Calu3 (cell line): ENCODE measurements at regions not wholly inside any gene's neighbourhood (a gene's known extent, or its start where the extent isn't known, plus 50 kb on each side); places are given as distances from the start of the nearest gene placed in this dataset.

Experiments used
- BruUV-seq: library from RNA; stranded (reverse); fragments of 400-500 nt; replicated peaks from 2 replicates; lab custom pipeline; 2021; lab: Mats Ljungman, UMichigan
- CTCF ChIA-PET: fragments of 300-600 bp; sonication (Branson Sonifier 250); formaldehyde crosslinking; loops from one replicate; lab custom pipeline; 2022; ENCODE audit warnings: antibody characterized with exemption; lab: Charles Lee
- DNase-seq: peaks from one replicate; pipeline ENCODE4 v3.0.0; 2022
- H3K27ac Mint-ChIP-seq: one replicate; pipeline ENCODE4 v1.8.0; 2022; ENCODE audit warnings: mixed read lengths; ENCODE audit not compliant: unreplicated experiment
- H3K27me3 Mint-ChIP-seq: one replicate; pipeline ENCODE4 v1.8.0; 2022; ENCODE audit warnings: mixed read lengths; ENCODE audit not compliant: unreplicated experiment
- H3K36me3 Mint-ChIP-seq: one replicate; pipeline ENCODE4 v1.8.0; 2022; ENCODE audit warnings: mild to moderate bottlenecking, moderate library complexity, mixed read lengths; ENCODE audit not compliant: insufficient read depth, unreplicated experiment
- H3K4me1 Mint-ChIP-seq: one replicate; pipeline ENCODE4 v1.8.0; 2022; ENCODE audit warnings: mild to moderate bottlenecking, low read depth, mixed read lengths; ENCODE audit not compliant: unreplicated experiment
- H3K4me3 Mint-ChIP-seq: one replicate; pipeline ENCODE4 v1.8.0; 2022; ENCODE audit warnings: mild to moderate bottlenecking, low read depth, moderate library complexity, mixed read lengths; ENCODE audit not compliant: unreplicated experiment
- H3K9me3 Mint-ChIP-seq: one replicate; pipeline ENCODE4 v1.8.0; 2022; ENCODE audit warnings: low read depth, mixed read lengths; ENCODE audit not compliant: unreplicated experiment
- intact Hi-C: fragments of 100-400 bp; cut with micrococcal nuclease; formaldehyde crosslinking; loops from one replicate; pipeline ENCODE4 v1.10.0; 2022; ENCODE audit not compliant: unreplicated experiment
- TF ChIP-seq, protein P1 (sequence below): fragments of 200-600 bp; IDR thresholded peaks from one replicate; pipeline ENCODE4 v1.8.0; 2022; ENCODE audit warnings: antibody characterized with exemption; ENCODE audit not compliant: unreplicated experiment

DNA sequence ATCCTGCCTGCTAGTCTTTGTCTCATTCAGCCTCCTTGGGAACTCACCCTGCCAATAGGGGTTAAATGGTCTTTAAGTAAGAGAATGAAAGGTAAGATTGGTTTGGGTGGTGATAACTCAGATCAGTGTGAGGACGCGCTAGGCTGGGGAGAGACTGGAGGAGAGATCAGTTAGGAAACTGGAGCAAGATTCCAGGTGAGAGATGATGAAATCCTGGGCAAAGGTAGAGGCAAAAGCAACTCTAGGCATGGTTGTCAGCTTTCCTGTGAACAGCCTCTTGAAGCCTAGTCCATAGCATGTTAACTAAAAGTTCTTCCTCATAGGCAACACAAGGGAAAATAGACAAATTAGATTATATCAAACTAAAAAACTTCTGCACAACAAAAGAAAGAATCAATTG lies 145.2 kb upstream of the ANKRD28 start:
- TF ChIP-seq, protein P1, sequence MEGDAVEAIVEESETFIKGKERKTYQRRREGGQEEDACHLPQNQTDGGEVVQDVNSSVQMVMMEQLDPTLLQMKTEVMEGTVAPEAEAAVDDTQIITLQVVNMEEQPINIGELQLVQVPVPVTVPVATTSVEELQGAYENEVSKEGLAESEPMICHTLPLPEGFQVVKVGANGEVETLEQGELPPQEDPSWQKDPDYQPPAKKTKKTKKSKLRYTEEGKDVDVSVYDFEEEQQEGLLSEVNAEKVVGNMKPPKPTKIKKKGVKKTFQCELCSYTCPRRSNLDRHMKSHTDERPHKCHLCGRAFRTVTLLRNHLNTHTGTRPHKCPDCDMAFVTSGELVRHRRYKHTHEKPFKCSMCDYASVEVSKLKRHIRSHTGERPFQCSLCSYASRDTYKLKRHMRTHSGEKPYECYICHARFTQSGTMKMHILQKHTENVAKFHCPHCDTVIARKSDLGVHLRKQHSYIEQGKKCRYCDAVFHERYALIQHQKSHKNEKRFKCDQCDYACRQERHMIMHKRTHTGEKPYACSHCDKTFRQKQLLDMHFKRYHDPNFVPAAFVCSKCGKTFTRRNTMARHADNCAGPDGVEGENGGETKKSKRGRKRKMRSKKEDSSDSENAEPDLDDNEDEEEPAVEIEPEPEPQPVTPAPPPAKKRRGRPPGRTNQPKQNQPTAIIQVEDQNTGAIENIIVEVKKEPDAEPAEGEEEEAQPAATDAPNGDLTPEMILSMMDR: no peak
- no peak for DNase-seq
- Mint-ChIP-seq H3K36me3 (no peaks in the 10 kb centered on the region), H3K27ac (no peak overlapping the region), H3K27me3 (no peaks in the 10 kb centered on the region), H3K4me1 (no peaks in the 10 kb centered on the region), H3K9me3 (no peaks in the 10 kb centered on the region), H3K4me3 (no peak overlapping the region)
- intact Hi-C loops: no loop called here
- BruUV-seq: no TSS peak
- CTCF ChIA-PET: no interaction called here

DNA sequence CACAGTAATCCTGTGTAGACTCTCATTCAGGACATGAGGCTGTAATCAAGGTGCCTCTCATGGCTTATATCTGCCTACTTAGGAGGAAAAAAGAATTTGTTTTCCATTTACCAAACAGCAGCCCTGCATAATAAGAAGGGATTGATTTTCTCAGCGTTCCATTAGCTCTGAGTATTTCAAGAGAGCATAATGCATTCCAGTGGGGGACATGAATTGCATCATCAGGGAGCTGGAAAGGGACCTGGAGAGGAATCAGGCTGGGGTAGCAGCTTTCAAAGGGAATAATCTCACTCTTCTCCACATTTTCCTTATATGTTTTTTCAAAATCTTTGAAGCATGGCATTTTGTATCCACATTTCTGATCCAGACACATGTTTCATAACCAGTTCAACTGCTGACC lies 150.6 kb upstream of the ANKRD28 start:
- DNase-seq: no peak
- Mint-ChIP-seq H3K27me3 (no peaks in the 10 kb centered on the region), H3K9me3 (peaks cover 3% of the 10 kb centered on the region), H3K4me3 (no peak overlapping the region), H3K27ac (no peak overlapping the region), H3K4me1 (no peaks in the 10 kb centered on the region), H3K36me3 (no peaks in the 10 kb centered on the region)
- BruUV-seq: no TSS peak
- intact Hi-C loops: no loop called here
- TF ChIP-seq, protein P1: no peak
- CTCF ChIA-PET: no interaction called here

GRCh38 chr3:15952543-15953175 lies 154.9 kb upstream of the ANKRD28 start:
- Mint-ChIP-seq H3K27ac (no peak overlapping the region), H3K4me3 (no peak overlapping the region), H3K27me3 (no peaks in the 10 kb centered on the region), H3K4me1 (no peaks in the 10 kb centered on the region), H3K36me3 (no peaks in the 10 kb centered on the region), H3K9me3 (peaks cover 5% of the 10 kb centered on the region)
- intact Hi-C loops: no loop called here
- CTCF ChIA-PET: no interaction called here
- TF ChIP-seq, protein P1: no peak
- no TSS peak for BruUV-seq
- no peak for DNase-seq

GRCh38 chr3:15953841-15954240 lies 156.1 kb upstream of the ANKRD28 start:
- no peak overlapping the region for H3K4me3 Mint-ChIP-seq
- H3K4me1 Mint-ChIP-seq: no peaks in the 10 kb centered on the region
- BruUV-seq: no TSS peak
- H3K36me3 Mint-ChIP-seq: no peaks in the 10 kb centered on the region
- intact Hi-C loops: no loop called here
- H3K27ac Mint-ChIP-seq: no peak overlapping the region
- CTCF ChIA-PET: no interaction called here
- H3K9me3 Mint-ChIP-seq: peaks cover 5% of the 10 kb centered on the region
- no peaks in the 10 kb centered on the region for H3K27me3 Mint-ChIP-seq
- DNase-seq: no peak
- TF ChIP-seq, protein P1: no peak
